Osteocyte (in vitro differentiated cells): ENCODE measurements at regions not wholly inside any gene's neighbourhood (a gene's known extent, or its start where the extent isn't known, plus 50 kb on each side); places are given as distances from the start of the nearest gene placed in this dataset.
A peak's percentile ranks its signal among the peaks of the same experiment; 100 is the strongest.

Source experiments
- DNase-seq: peaks from one replicate; pipeline ENCODE4 v3.0.0; 2021; ENCODE audit warnings: mixed read lengths; ENCODE audit not compliant: unreplicated experiment; ENCODE audit errors: extremely low spot score
- H3K27ac Mint-ChIP-seq: one replicate; pipeline ENCODE4 v1.8.0; 2021; ENCODE audit warnings: mild to moderate bottlenecking, mixed read lengths; ENCODE audit not compliant: unreplicated experiment
- H3K27me3 Mint-ChIP-seq: one replicate; pipeline ENCODE4 v1.8.0; 2021; ENCODE audit warnings: mixed read lengths; ENCODE audit not compliant: unreplicated experiment
- H3K36me3 Mint-ChIP-seq: one replicate; pipeline ENCODE4 v1.8.0; 2021; ENCODE audit warnings: mixed read lengths; ENCODE audit not compliant: unreplicated experiment
- H3K4me1 Mint-ChIP-seq: one replicate; pipeline ENCODE4 v1.8.0; 2021; ENCODE audit warnings: mixed read lengths; ENCODE audit not compliant: unreplicated experiment
- H3K4me3 Mint-ChIP-seq: one replicate; pipeline ENCODE4 v1.8.0; 2021; ENCODE audit warnings: mild to moderate bottlenecking, moderate library complexity, mixed read lengths; ENCODE audit not compliant: unreplicated experiment
- H3K9me3 Mint-ChIP-seq: one replicate; pipeline ENCODE4 v1.8.0; 2021; ENCODE audit warnings: mixed read lengths; ENCODE audit not compliant: unreplicated experiment
- TF ChIP-seq, protein P1 (sequence below): fragments of 200-600 bp; sonication (generic); IDR thresholded peaks from 2 replicates; pipeline ENCODE4 v1.5.0; 2021; ENCODE audit warnings: antibody characterized with exemption, mild to moderate bottlenecking, moderate library complexity

DNA sequence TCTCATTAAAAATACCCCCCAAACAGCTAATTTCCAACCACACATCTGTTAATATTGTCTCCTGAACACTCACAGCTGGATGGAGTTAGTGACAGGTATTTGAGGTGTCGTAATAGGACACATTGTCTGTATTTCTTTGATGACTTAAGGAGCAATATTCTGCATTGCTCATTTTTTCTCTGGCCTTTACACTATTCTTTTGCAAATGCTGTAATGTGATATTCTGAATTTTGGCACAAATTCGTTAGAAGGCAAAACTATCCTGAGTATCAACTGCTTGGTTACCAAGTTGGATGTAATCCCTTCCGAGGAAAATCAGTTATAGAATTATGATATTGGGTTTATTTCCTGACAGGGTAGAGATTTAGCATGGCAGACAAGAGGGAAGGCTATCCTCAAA is 1030.2 kb downstream of the MCTP2 start:
- Mint-ChIP-seq H3K4me1 (peaks cover 64% of the 10 kb centered on the region), H3K36me3 (peaks cover 3% of the 10 kb centered on the region), H3K27me3 (no peaks in the 10 kb centered on the region), H3K27ac (peak overlapping the region; percentile 70), H3K9me3 (no peaks in the 10 kb centered on the region), H3K4me3 (no peak overlapping the region)
- TF ChIP-seq, protein P1, sequence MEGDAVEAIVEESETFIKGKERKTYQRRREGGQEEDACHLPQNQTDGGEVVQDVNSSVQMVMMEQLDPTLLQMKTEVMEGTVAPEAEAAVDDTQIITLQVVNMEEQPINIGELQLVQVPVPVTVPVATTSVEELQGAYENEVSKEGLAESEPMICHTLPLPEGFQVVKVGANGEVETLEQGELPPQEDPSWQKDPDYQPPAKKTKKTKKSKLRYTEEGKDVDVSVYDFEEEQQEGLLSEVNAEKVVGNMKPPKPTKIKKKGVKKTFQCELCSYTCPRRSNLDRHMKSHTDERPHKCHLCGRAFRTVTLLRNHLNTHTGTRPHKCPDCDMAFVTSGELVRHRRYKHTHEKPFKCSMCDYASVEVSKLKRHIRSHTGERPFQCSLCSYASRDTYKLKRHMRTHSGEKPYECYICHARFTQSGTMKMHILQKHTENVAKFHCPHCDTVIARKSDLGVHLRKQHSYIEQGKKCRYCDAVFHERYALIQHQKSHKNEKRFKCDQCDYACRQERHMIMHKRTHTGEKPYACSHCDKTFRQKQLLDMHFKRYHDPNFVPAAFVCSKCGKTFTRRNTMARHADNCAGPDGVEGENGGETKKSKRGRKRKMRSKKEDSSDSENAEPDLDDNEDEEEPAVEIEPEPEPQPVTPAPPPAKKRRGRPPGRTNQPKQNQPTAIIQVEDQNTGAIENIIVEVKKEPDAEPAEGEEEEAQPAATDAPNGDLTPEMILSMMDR, result no peak
- no peak for DNase-seq

DNA sequence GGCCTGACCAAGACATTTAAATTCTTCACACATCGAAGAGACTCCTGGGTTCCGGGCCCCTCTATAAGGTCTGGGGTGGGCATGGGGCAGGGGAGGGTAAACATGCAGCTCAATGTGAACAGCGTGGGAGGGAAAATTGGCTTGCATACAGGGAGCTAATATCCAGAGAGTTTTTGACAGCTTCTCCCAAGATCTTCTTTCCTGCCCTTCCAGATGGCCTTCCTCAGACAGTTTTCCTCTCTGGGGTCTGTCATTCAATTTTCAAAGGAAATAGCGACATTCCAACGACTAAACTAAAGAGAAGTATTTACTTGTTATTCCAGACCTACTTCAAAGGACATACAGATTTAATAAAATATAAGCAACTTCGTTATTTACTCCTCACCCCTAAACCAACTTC is 1030.6 kb downstream of the MCTP2 start:
- TF ChIP-seq, protein P1, result no peak
- Mint-ChIP-seq H3K27me3 (no peaks in the 10 kb centered on the region), H3K4me1 (peaks cover 68% of the 10 kb centered on the region), H3K9me3 (no peaks in the 10 kb centered on the region), H3K4me3 (no peak overlapping the region), H3K36me3 (peaks cover 2% of the 10 kb centered on the region), H3K27ac (peak overlapping the region; percentile 70)
- DNase-seq, result no peak

DNA sequence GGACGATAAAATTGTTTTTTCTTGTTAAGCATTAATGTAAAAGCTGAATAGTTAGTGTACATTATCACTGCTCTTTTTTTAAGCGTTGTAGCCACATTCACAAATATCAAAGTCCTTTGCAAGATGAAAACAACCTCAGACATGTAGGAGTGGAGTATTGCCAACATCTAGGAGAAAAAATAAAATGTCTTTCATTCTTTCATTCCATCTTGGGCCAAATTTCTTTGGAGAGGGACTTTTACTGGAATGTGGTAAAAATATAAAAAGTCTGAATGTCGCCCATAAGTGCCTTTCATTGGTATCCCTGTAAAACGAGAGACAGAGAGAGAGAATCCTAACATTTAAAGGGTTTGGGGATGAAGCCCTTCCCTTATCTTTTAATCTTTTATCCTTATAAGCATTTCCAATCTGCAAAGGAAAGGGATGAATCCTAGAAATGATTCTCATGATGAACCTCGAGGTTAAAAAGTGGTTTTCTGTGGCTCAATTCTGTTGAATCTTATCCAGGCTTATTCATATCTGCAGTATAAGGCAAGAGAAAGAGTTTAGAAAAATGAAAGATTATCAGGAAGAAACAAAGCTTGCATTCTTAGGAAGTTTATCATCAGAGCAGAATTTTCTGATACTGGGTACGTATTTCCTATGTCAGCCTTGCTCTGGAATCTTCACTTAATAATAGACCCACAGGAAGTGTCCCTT is 1031.7 kb downstream of the MCTP2 start:
- Mint-ChIP-seq H3K27me3 (no peaks in the 10 kb centered on the region), H3K9me3 (no peaks in the 10 kb centered on the region), H3K27ac (peak overlapping the region; percentile 70), H3K36me3 (peaks cover 2% of the 10 kb centered on the region), H3K4me1 (peaks cover 79% of the 10 kb centered on the region), H3K4me3 (no peak overlapping the region)
- TF ChIP-seq, protein P1, result no peak
- no peak for DNase-seq

DNA sequence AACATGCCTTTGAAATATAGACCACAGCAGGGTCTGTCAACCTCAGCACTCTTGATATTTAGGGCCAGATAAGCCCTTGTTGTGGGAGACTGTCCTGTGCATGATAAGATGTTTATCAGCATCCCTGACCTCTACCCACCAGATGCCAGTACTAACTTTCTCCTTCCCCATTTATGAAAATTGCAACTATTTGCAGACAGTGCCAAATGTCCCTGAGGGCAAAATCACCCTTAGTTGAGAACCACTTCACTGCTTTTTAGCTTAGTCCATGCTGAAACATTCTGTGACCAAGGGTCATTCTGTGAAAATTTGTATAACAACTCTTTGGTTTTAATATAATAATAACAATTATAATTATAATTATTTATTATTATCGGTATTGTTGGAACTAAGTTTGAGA is 1032.4 kb downstream of the MCTP2 start:
- Mint-ChIP-seq H3K9me3 (no peaks in the 10 kb centered on the region), H3K27me3 (no peaks in the 10 kb centered on the region), H3K36me3 (peaks cover 2% of the 10 kb centered on the region), H3K4me3 (no peak overlapping the region), H3K27ac (no peak overlapping the region), H3K4me1 (peaks cover 84% of the 10 kb centered on the region)
- TF ChIP-seq, protein P1, result no peak
- DNase-seq, result no peak

DNA sequence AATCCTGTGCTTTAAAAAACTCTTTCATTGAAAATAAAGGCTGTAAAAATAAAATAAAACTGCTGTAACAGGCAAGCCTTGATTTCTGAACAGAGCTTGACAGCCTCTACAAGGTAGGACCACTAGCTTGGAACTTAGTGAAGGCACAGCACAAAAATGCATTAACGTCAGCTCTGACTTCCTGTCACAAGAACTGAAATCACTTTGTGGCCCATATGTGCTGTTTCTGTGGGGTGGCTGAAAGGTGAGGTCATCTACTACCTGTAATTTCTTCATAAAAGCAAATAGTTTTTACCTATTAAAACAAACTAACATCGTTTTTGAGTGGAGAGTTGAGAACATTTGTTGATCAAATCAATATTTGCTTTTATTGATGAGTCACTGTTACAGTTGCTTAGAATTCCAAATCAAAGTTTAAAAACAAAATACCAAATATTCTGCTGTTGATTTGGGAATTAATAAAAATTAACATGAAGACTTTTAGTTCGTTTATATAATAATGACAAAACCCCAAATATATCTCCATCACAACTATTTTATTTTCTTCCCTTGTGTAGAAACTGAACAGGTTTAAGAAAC is 1034.1 kb downstream of the MCTP2 start:
- Mint-ChIP-seq H3K36me3 (peaks cover 2% of the 10 kb centered on the region), H3K4me3 (no peak overlapping the region), H3K27ac (peak overlapping the region; percentile 78), H3K4me1 (peaks cover 84% of the 10 kb centered on the region), H3K27me3 (no peaks in the 10 kb centered on the region), H3K9me3 (no peaks in the 10 kb centered on the region)
- TF ChIP-seq, protein P1, result no peak
- no peak for DNase-seq
